HL-60 (cell line): ENCODE measurements at regions not wholly inside any gene's neighbourhood (a gene's known extent, or its start where the extent isn't known, plus 50 kb on each side); places are given as distances from the start of the nearest gene placed in this dataset.

Source experiments
- DNase-seq, 2 experiments: peaks; one replicate each; pipeline ENCODE4 v3.0.0-alpha.2; 2010 to 2020; ENCODE audit warnings: low read depth in 1 of 2, low spot score in 1 of 2
- H3K27ac ChIP-seq: fragments of 250-450 bp; sonication (Bioruptor Pico); replicated peaks from 2 replicates; pipeline ENCODE4 v1.5.1; 2020; ENCODE audit warnings: mild to moderate bottlenecking, moderate library complexity
- H3K27me3 ChIP-seq: fragments of 250-450 bp; sonication (Bioruptor Pico); 2 replicates; pipeline ENCODE4 v1.5.1; 2021; ENCODE audit warnings: mild to moderate bottlenecking, moderate library complexity; ENCODE audit not compliant: insufficient read depth, poor library complexity, severe bottlenecking
- H3K4me3 ChIP-seq: replicated peaks from 2 replicates; pipeline ENCODE4 v1.5.1; 2011; ENCODE audit warnings: mild to moderate bottlenecking, control low read depth, low read length; ENCODE audit not compliant: insufficient read depth
- CTCF ChIP-seq: IDR thresholded peaks from one replicate; pipeline ENCODE4 v1.5.1; 2011; ENCODE audit warnings: low read length, control low read depth, inconsistent platforms; ENCODE audit not compliant: insufficient read depth
- GABPA ChIP-seq: IDR thresholded peaks from 2 replicates; pipeline ENCODE4 v1.6.1; 2012; ENCODE audit warnings: low read depth
- POLR2AphosphoS5 ChIP-seq: IDR thresholded peaks from 2 replicates; pipeline ENCODE4 v1.6.1; 2012; ENCODE audit warnings: low read depth
- REST ChIP-seq: IDR thresholded peaks from 2 replicates; pipeline ENCODE4 v1.6.1; 2012; ENCODE audit warnings: low read depth; ENCODE audit not compliant: insufficient replicate concordance
- SPI1 ChIP-seq: IDR thresholded peaks from 2 replicates; pipeline ENCODE4 v1.6.1; 2012; ENCODE audit warnings: low read depth, mild to moderate bottlenecking, borderline replicate concordance

GRCh38 chr5:104599726-104600125 is 1037.1 kb upstream of the NUDT12 start:
- no peak for TF ChIP-seq POLR2AphosphoS5
- no peak for TF ChIP-seq REST
- TF ChIP-seq GABPA = no peak
- no peak for TF ChIP-seq SPI1
- no peak for TF ChIP-seq CTCF
- no peak for DNase-seq
- no peak overlapping the region for H3K4me3 ChIP-seq
- no peak overlapping the region for H3K27ac ChIP-seq
- no peaks in the 10 kb centered on the region for H3K27me3 ChIP-seq

- TF ChIP-seq SPI1 (no peak), CTCF (no peak), REST (no peak), GABPA (no peak), POLR2AphosphoS5 (no peak)
- H3K27me3 ChIP-seq = no peaks in the 10 kb centered on the region
- DNase-seq = no peak
- H3K4me3 ChIP-seq = no peak overlapping the region
- no peak overlapping the region for H3K27ac ChIP-seq
These were observed 1035.7 kb upstream of the NUDT12 start for GRCh38 chr5:104598285-104598684.

GRCh38 chr5:104594850-104595249 is 1032.3 kb upstream of the NUDT12 start:
- Histone ChIP-seq H3K27ac (no peak overlapping the region), H3K4me3 (no peak overlapping the region), H3K27me3 (no peaks in the 10 kb centered on the region)
- no peak for DNase-seq
- TF ChIP-seq REST (no peak), GABPA (no peak), CTCF (no peak), POLR2AphosphoS5 (no peak), SPI1 (no peak)
